WTC11 (cell line): ENCODE measurements at regions not wholly inside any gene's neighbourhood (a gene's known extent, or its start where the extent isn't known, plus 50 kb on each side); places are given as distances from the start of the nearest gene placed in this dataset.

ENCODE experiments used
- ATAC-seq: fragments of 200-7000 bp; cut with Tn5 transposase; 2 replicates; pipeline ENCODE4 v1.10.0; 2021; ENCODE audit warnings: mild to moderate bottlenecking, moderate library complexity
- CTCF ChIA-PET: fragments of 300-600 bp; sonication (Branson Sonifier 250); formaldehyde crosslinking; loops from one replicate; lab custom pipeline; 2021; ENCODE audit warnings: antibody characterized with exemption; lab: Charles Lee
- POLR2A ChIA-PET: fragments of 350-600 bp; sonication (Branson Sonifier 250); formaldehyde crosslinking; loops from one replicate; lab custom pipeline; 2021; ENCODE audit warnings: antibody characterized with exemption; lab: Charles Lee
- DNase-seq: peaks from one replicate; pipeline ENCODE4 v3.0.0; 2021; ENCODE audit warnings: low spot score
- H3K27ac Mint-ChIP-seq: 2 replicates; pipeline ENCODE4 v1.8.0; 2021; ENCODE audit warnings: mixed read lengths
- H3K27me3 Mint-ChIP-seq: 2 replicates; pipeline ENCODE4 v1.8.0; 2021; ENCODE audit warnings: low read depth, mild to moderate bottlenecking, moderate library complexity, mixed read lengths
- H3K36me3 Mint-ChIP-seq: 2 replicates; pipeline ENCODE4 v1.8.0; 2021; ENCODE audit warnings: mixed read lengths
- H3K4me1 Mint-ChIP-seq: 2 replicates; pipeline ENCODE4 v1.8.0; 2022; ENCODE audit warnings: mixed read lengths
- H3K4me3 Mint-ChIP-seq: 2 replicates; pipeline ENCODE4 v1.8.0; 2021; ENCODE audit warnings: mild to moderate bottlenecking, moderate library complexity, mixed read lengths
- H3K9me3 Mint-ChIP-seq: 2 replicates; pipeline ENCODE4 v1.8.0; 2021; ENCODE audit warnings: mixed read lengths
- JAZF1 ChIP-seq: fragments of 250-450 bp; sonication (Bioruptor Pico); IDR thresholded peaks from 2 replicates; pipeline ENCODE4 v1.9.0; 2021; ENCODE audit warnings: moderate library complexity, mild to moderate bottlenecking, inconsistent platforms
- MYBL2 ChIP-seq: sonication (generic); formaldehyde crosslinking; IDR thresholded peaks from 2 replicates; pipeline ENCODE4 v1.8.1; 2023; ENCODE audit warnings: mild to moderate bottlenecking, moderate library complexity, missing genetic modification reagents
- OVOL2 ChIP-seq: fragments of 250-450 bp; sonication (Bioruptor Pico); IDR thresholded peaks from 2 replicates; pipeline ENCODE4 v1.9.0; 2021; ENCODE audit warnings: mild to moderate bottlenecking, borderline replicate concordance
- PRRX2 ChIP-seq: fragments of 250-450 bp; sonication (Bioruptor Pico); IDR thresholded peaks from 2 replicates; pipeline ENCODE4 v1.8.0; 2021; ENCODE audit warnings: mild to moderate bottlenecking
- TCF7 ChIP-seq: sonication (generic); formaldehyde crosslinking; IDR thresholded peaks from 2 replicates; pipeline ENCODE4 v1.8.0; 2022; ENCODE audit warnings: mild to moderate bottlenecking, low read depth, missing genetic modification reagents, moderate library complexity
- TEAD4 ChIP-seq: sonication (generic); formaldehyde crosslinking; IDR thresholded peaks from 2 replicates; pipeline ENCODE4 v1.8.0; 2022; ENCODE audit warnings: mild to moderate bottlenecking, missing genetic modification reagents
- ZNF232 ChIP-seq: sonication (generic); formaldehyde crosslinking; IDR thresholded peaks from 2 replicates; pipeline ENCODE4 v1.8.0; 2022; ENCODE audit warnings: mild to moderate bottlenecking, missing genetic modification reagents
- ZNF263 ChIP-seq: sonication (generic); formaldehyde crosslinking; IDR thresholded peaks from 2 replicates; pipeline ENCODE4 v1.8.1; 2022; ENCODE audit warnings: low read depth, mild to moderate bottlenecking, moderate library complexity, missing genetic modification reagents
- ZNF416 ChIP-seq: fragments of 250-450 bp; sonication (Bioruptor Pico); IDR thresholded peaks from 2 replicates; pipeline ENCODE4 v1.9.0; 2021; ENCODE audit warnings: mild to moderate bottlenecking, inconsistent platforms
- ZNF671 ChIP-seq: fragments of 250-450 bp; sonication (Bioruptor Pico); IDR thresholded peaks from 2 replicates; pipeline ENCODE4 v1.8.0; 2021; ENCODE audit warnings: mild to moderate bottlenecking
- TF ChIP-seq, protein P1 (sequence below): fragments of 250-450 bp; sonication (Bioruptor Pico); IDR thresholded peaks from 2 replicates; pipeline ENCODE4 v1.9.0; 2021; ENCODE audit warnings: moderate library complexity, mild to moderate bottlenecking, inconsistent platforms, borderline replicate concordance
- TF ChIP-seq, protein P2 (sequence below): fragments of 200-600 bp; IDR thresholded peaks from 2 replicates; pipeline ENCODE4 v1.8.0; 2022; ENCODE audit warnings: antibody characterized with exemption
- TF ChIP-seq, protein P3 (sequence below): fragments of 250-450 bp; sonication (Bioruptor Pico); IDR thresholded peaks from 2 replicates; pipeline ENCODE4 v1.9.0; 2021; ENCODE audit warnings: mild to moderate bottlenecking
- TF ChIP-seq, protein P4 (sequence below): sonication (generic); formaldehyde crosslinking; IDR thresholded peaks from 2 replicates; pipeline ENCODE4 v1.8.1; 2022; ENCODE audit warnings: missing genetic modification reagents, borderline replicate concordance
- TF ChIP-seq, protein P5 (sequence below): sonication (generic); formaldehyde crosslinking; IDR thresholded peaks from 2 replicates; pipeline ENCODE4 v1.8.0; 2023; ENCODE audit warnings: mild to moderate bottlenecking, missing genetic modification reagents
- TF ChIP-seq, protein P6 (sequence below): fragments of 250-450 bp; sonication (Bioruptor Pico); IDR thresholded peaks from 2 replicates; pipeline ENCODE4 v1.9.0; 2021; ENCODE audit warnings: mild to moderate bottlenecking

DNA sequence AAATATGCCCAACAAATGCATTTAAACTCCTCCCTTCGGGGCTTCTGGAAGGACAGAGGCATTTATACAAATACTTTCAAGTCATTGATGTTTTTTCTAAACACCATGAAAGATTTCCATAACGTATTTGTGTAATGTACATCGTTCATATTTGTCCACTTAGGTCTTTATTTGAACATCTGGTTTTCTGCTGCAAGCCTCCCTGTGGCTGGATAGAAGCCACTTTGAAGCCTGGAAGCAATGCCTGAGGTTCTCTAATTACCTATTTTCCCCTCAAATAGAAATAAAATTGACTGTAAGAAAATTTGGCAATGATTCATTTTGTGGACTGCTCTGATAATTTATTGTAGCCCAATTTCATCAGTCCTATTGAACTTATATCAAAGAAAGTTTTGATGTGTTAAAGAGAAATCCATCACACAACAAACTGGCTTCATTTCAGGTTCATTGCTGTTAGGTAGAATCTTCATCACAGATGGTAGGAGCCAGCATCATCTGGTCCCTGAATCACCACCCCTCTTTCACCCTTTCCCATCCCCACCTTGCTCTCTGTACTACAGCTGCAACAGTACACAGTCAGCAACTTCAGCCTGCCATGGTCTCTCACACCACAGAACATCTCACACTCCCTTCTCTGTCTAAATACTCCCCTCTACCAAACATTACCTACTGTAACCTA lies 186.0 kb upstream of the MGMT start (continued):
- TF ChIP-seq, protein P1, sequence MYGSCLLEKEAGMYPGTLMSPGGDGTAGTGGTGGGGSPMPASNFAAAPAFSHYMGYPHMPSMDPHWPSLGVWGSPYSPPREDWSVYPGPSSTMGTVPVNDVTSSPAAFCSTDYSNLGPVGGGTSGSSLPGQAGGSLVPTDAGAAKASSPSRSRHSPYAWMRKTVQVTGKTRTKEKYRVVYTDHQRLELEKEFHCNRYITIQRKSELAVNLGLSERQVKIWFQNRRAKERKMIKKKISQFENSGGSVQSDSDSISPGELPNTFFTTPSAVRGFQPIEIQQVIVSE: no peak
- TF ChIP-seq OVOL2 (CRISPR knock-in tag): no peak
- TF ChIP-seq, protein P2, sequence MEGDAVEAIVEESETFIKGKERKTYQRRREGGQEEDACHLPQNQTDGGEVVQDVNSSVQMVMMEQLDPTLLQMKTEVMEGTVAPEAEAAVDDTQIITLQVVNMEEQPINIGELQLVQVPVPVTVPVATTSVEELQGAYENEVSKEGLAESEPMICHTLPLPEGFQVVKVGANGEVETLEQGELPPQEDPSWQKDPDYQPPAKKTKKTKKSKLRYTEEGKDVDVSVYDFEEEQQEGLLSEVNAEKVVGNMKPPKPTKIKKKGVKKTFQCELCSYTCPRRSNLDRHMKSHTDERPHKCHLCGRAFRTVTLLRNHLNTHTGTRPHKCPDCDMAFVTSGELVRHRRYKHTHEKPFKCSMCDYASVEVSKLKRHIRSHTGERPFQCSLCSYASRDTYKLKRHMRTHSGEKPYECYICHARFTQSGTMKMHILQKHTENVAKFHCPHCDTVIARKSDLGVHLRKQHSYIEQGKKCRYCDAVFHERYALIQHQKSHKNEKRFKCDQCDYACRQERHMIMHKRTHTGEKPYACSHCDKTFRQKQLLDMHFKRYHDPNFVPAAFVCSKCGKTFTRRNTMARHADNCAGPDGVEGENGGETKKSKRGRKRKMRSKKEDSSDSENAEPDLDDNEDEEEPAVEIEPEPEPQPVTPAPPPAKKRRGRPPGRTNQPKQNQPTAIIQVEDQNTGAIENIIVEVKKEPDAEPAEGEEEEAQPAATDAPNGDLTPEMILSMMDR: no peak
- TF ChIP-seq TEAD4: no peak
- no peak for TF ChIP-seq ZNF232 (CRISPR knock-in tag)
- TF ChIP-seq PRRX2: no peak

DNA sequence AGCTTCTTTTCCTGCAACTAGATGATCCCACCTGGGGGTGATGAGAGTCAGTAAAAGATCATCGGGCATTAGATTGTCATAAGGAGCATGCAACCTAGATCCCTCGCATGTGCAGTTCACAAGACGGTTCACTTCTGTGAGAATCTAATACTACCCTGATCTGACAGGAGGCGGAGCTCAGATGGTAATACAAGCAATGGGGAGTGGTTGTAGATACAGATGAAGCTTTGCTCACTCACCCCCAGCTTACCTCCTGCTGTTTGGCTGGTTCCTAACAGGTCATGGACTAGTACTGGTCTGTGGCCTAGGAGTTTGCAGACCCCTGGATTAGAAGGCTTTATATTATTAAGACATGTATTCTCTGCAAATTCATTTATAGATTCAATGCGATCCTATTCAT lies 181.6 kb upstream of the MGMT start:
- ChIA-PET POLR2A (no interaction called here), CTCF (no interaction called here)
- Mint-ChIP-seq H3K9me3 (peaks cover 39% of the 10 kb centered on the region), H3K36me3 (peaks cover 6% of the 10 kb centered on the region), H3K27me3 (no peaks in the 10 kb centered on the region), H3K4me3 (no peak overlapping the region), H3K27ac (no peak overlapping the region), H3K4me1 (no peaks in the 10 kb centered on the region)
- TF ChIP-seq TCF7 (CRISPR knock-in tag) (no peak), MYBL2 (CRISPR knock-in tag) (no peak)
- TF ChIP-seq, protein P3, sequence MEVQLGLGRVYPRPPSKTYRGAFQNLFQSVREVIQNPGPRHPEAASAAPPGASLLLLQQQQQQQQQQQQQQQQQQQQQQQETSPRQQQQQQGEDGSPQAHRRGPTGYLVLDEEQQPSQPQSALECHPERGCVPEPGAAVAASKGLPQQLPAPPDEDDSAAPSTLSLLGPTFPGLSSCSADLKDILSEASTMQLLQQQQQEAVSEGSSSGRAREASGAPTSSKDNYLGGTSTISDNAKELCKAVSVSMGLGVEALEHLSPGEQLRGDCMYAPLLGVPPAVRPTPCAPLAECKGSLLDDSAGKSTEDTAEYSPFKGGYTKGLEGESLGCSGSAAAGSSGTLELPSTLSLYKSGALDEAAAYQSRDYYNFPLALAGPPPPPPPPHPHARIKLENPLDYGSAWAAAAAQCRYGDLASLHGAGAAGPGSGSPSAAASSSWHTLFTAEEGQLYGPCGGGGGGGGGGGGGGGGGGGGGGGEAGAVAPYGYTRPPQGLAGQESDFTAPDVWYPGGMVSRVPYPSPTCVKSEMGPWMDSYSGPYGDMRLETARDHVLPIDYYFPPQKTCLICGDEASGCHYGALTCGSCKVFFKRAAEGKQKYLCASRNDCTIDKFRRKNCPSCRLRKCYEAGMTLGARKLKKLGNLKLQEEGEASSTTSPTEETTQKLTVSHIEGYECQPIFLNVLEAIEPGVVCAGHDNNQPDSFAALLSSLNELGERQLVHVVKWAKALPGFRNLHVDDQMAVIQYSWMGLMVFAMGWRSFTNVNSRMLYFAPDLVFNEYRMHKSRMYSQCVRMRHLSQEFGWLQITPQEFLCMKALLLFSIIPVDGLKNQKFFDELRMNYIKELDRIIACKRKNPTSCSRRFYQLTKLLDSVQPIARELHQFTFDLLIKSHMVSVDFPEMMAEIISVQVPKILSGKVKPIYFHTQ (CRISPR knock-in tag): no peak
- TF ChIP-seq, protein P4, sequence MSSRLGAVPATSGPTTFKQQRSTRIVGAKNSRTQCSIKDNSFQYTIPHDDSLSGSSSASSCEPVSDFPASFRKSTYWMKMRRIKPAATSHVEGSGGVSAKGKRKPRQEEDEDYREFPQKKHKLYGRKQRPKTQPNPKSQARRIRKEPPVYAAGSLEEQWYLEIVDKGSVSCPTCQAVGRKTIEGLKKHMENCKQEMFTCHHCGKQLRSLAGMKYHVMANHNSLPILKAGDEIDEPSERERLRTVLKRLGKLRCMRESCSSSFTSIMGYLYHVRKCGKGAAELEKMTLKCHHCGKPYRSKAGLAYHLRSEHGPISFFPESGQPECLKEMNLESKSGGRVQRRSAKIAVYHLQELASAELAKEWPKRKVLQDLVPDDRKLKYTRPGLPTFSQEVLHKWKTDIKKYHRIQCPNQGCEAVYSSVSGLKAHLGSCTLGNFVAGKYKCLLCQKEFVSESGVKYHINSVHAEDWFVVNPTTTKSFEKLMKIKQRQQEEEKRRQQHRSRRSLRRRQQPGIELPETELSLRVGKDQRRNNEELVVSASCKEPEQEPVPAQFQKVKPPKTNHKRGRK (CRISPR knock-in tag): no peak
- TF ChIP-seq, protein P5, sequence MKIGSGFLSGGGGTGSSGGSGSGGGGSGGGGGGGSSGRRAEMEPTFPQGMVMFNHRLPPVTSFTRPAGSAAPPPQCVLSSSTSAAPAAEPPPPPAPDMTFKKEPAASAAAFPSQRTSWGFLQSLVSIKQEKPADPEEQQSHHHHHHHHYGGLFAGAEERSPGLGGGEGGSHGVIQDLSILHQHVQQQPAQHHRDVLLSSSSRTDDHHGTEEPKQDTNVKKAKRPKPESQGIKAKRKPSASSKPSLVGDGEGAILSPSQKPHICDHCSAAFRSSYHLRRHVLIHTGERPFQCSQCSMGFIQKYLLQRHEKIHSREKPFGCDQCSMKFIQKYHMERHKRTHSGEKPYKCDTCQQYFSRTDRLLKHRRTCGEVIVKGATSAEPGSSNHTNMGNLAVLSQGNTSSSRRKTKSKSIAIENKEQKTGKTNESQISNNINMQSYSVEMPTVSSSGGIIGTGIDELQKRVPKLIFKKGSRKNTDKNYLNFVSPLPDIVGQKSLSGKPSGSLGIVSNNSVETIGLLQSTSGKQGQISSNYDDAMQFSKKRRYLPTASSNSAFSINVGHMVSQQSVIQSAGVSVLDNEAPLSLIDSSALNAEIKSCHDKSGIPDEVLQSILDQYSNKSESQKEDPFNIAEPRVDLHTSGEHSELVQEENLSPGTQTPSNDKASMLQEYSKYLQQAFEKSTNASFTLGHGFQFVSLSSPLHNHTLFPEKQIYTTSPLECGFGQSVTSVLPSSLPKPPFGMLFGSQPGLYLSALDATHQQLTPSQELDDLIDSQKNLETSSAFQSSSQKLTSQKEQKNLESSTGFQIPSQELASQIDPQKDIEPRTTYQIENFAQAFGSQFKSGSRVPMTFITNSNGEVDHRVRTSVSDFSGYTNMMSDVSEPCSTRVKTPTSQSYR (CRISPR knock-in tag): no peak
- ATAC-seq (no peak), DNase-seq (no peak)

DNA sequence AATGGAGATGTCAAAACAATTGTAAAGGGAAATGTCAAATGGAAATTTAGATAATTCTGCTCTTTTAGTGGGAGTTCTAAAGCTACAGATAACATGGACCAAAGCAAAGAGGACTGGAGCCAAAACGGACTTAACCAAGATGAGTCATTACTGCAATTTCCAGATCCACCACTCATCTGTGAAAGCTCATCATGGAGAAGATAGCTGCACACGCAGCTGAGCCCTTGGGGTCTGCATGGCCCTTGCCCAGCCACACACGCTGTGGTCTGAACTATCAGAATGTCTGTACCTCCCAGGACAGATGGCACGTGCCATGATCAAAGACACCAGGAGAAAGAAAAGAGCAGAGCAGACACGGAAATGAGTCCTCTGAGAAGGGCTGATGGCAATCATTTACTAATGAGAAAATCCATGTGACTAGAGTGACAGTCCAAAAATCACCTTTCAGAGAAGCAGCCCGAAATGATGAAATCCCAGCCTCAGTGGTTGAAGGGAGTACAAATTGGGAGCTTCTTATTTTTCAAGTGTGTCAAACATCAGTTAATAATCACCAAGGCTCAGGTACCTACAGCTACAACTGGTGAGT lies 177.9 kb upstream of the MGMT start:
- H3K36me3 Mint-ChIP-seq: 0 out of 2 replicates have a peak, but pooled peaks cover 3% of the 10 kb centered on the region
- no peak for ATAC-seq

More for the DNA sequence above, 177.9 kb upstream of the MGMT start:
- Mint-ChIP-seq H3K27me3 (no peaks in the 10 kb centered on the region), H3K4me1 (no peaks in the 10 kb centered on the region), H3K27ac (no peak overlapping the region), H3K4me3 (no peak overlapping the region), H3K9me3 (peaks cover 20% of the 10 kb centered on the region)
- TF ChIP-seq, protein P6, sequence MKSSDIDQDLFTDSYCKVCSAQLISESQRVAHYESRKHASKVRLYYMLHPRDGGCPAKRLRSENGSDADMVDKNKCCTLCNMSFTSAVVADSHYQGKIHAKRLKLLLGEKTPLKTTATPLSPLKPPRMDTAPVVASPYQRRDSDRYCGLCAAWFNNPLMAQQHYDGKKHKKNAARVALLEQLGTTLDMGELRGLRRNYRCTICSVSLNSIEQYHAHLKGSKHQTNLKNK (CRISPR knock-in tag): no peak
- no peak for TF ChIP-seq PRRX2
- TF ChIP-seq JAZF1 (CRISPR knock-in tag): no peak
- TF ChIP-seq ZNF416 (CRISPR knock-in tag): no peak
- no peak for TF ChIP-seq ZNF263
- no peak for TF ChIP-seq ZNF671
- ChIA-PET CTCF (no interaction called here), POLR2A (no interaction called here)
- DNase-seq: no peak
